ENCODE measurements at regions not wholly inside any gene's neighbourhood (a gene's known extent, or its start where the extent isn't known, plus 50 kb on each side); places are given as distances from the start of the nearest gene placed in this dataset.

DNA sequence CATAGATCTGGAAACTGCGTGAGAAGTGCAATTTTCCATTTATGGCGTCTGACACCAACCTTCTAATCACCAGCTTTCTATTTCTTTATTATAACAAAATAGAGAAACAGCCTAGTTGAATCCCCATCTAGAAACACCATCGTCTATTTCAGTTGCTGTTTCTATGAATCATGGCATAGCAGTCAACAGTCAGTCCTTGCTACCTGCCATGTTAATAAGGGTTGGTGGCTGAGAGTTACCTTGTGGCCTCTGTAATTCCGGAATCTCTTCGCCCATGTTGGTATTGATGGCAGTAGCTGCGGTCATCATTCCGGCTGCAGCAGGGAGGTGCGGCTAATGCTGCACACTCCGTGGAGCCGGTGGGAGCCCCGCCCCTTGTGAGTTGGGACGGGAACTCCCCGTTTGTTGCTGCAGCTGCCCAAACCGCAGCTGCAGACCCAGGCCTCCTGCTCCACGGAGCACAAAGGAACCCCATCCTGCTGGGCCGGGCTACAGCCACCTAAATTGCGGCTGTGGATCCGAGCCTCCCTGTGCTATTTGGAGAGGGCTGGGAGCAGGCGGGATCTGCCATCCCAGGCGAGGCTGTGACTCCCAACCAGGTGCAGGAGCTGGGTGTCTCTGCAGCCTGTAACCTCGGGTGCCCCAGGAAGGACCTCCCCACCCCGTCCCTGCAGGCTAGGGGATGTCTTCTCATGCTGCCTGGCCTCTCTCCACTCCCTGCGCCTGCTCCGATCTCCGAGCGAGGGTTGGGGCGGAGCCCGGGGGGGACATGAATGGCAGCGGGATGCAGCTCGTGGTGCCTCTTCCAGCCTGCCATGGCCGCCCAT is 115.4 kb upstream of the STK26 start:
- TF ChIP-seq, protein P1, sequence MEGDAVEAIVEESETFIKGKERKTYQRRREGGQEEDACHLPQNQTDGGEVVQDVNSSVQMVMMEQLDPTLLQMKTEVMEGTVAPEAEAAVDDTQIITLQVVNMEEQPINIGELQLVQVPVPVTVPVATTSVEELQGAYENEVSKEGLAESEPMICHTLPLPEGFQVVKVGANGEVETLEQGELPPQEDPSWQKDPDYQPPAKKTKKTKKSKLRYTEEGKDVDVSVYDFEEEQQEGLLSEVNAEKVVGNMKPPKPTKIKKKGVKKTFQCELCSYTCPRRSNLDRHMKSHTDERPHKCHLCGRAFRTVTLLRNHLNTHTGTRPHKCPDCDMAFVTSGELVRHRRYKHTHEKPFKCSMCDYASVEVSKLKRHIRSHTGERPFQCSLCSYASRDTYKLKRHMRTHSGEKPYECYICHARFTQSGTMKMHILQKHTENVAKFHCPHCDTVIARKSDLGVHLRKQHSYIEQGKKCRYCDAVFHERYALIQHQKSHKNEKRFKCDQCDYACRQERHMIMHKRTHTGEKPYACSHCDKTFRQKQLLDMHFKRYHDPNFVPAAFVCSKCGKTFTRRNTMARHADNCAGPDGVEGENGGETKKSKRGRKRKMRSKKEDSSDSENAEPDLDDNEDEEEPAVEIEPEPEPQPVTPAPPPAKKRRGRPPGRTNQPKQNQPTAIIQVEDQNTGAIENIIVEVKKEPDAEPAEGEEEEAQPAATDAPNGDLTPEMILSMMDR (IDR thresholded peaks at IDR 0.05 in 8 of 11, conservative IDR thresholded peaks at IDR 0.05 in 3 of 11): no peak
- TF ChIP-seq POLR2A (IDR thresholded peaks at IDR 0.05): no peak

Data from spleen (tissue), 7 donors.